Ovary (tissue), 3 donors: ENCODE measurements at regions not wholly inside any gene's neighbourhood (a gene's known extent, or its start where the extent isn't known, plus 50 kb on each side); places are given as distances from the start of the nearest gene placed in this dataset.

ENCODE experiments used
- CTCF ChIP-seq, 3 donors: fragments of 450-650 bp in 2 of 3; fragments of 200-600 bp in 1 of 3; IDR thresholded peaks; one replicate each; pipeline versions ENCODE4 v1.5.1 to v1.8.0; 2016 to 2022; ENCODE audit warnings: antibody characterized with exemption in 3 of 3, mild to moderate bottlenecking in 1 of 3
- POLR2A ChIP-seq: fragments of 450-650 bp; IDR thresholded peaks from one replicate; pipeline ENCODE4 v1.6.1; 2017; ENCODE audit warnings: antibody characterized with exemption, mild to moderate bottlenecking, moderate library complexity
- donor health status: DM: no; HTN: no; CAD: no.

- TF ChIP-seq CTCF (IDR thresholded peaks at IDR 0.05), result no peak
- no peak for TF ChIP-seq POLR2A
Measured at GRCh38 chr14:106846218-106846617, 1319.8 kb downstream of the TMEM121 start.
